ENCODE measurements at regions not wholly inside any gene's neighbourhood (a gene's known extent, or its start where the extent isn't known, plus 50 kb on each side); places are given as distances from the start of the nearest gene placed in this dataset.

DNA sequence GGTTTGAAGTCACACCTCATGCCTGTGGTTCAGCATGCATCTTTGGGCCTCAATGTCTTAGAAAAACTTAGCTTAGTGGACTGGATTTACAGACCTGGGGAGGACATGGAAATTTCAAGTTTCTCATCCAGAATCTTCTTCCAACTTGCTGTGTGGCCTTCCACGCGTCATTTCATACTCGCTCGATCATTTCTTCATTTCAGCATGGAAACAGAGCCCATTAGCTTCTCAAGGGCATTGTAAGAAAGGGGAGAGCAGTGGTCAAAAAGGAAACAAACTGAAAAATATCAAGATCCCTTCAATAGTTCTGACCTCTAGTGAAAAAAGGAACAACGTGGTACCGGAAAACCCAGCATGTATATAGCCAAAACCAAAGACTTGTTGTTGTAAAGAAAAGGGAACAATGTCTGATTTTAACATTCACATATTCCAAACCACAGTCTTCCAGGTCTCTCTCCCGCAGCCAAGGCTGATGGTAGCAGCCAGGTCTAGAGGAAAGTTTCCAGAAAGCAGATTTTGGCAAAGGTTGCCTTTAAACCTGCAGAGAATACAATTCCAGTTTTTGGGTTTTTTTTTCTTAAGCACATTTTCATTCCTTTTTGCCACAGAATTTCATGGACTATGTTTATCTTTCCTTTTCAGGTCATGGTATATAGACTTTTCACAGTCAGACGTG is 97.0 kb upstream of the CDC42BPA start:
- ChIA-PET SMC1A (ENCODE audit: uncharacterized antibody, unreplicated experiment) (no interaction called here), RAD21 (ENCODE audit: unreplicated experiment) (no interaction called here), POLR2A (no interaction called here), CTCF (no interaction called here)
- H3K4me3 ChIP-seq: no peak overlapping the region
- TF ChIP-seq RAD51 (IDR thresholded peaks at IDR 0.05) (no peak), ZNF274 (IDR thresholded peaks at IDR 0.05; ENCODE audit: insufficient read depth, insufficient read length) (no peak), KDM1A (IDR thresholded peaks at IDR 0.05; ENCODE audit: borderline replicate concordance) (no peak), BHLHE40 (IDR thresholded peaks at IDR 0.05; ENCODE audit: borderline replicate concordance in 1 of 2, low read depth in 2 of 2, low read length in 1 of 2) (no peak), EP300 (IDR thresholded peaks at IDR 0.05; ENCODE audit: borderline replicate concordance in 1 of 2, control insufficient read depth in 1 of 2, low read depth in 2 of 2, low read length in 2 of 2) (no peak), TBL1XR1 (IDR thresholded peaks at IDR 0.05; ENCODE audit: low read depth, low read length) (no peak), KLF5 (IDR thresholded peaks at IDR 0.05; ENCODE audit: partially characterized antibody) (no peak), ZBED1 (IDR thresholded peaks at IDR 0.05; ENCODE audit: borderline replicate concordance) (no peak), GATAD2B (conservative IDR thresholded peaks at IDR 0.05; ENCODE audit: low read depth) (no peak), RELA (IDR thresholded peaks at IDR 0.05; ENCODE audit: borderline replicate concordance, partially characterized antibody) (no peak), ZNF622 (IDR thresholded peaks at IDR 0.05) (no peak), RFX5 (IDR thresholded peaks at IDR 0.05; ENCODE audit: low read depth, low read length) (no peak), SRF (IDR thresholded peaks at IDR 0.05; ENCODE audit: low read depth in 2 of 2, low read length in 2 of 2) (no peak), TCF3 (IDR thresholded peaks at IDR 0.05; ENCODE audit: borderline replicate concordance, insufficient read depth, low read depth, low read length) (no peak)
- TF ChIP-seq, protein P1, sequence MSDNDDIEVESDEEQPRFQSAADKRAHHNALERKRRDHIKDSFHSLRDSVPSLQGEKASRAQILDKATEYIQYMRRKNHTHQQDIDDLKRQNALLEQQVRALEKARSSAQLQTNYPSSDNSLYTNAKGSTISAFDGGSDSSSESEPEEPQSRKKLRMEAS (IDR thresholded peaks at IDR 0.05; ENCODE audit: low read depth, low read length): no peak
- TF ChIP-seq, protein P2, sequence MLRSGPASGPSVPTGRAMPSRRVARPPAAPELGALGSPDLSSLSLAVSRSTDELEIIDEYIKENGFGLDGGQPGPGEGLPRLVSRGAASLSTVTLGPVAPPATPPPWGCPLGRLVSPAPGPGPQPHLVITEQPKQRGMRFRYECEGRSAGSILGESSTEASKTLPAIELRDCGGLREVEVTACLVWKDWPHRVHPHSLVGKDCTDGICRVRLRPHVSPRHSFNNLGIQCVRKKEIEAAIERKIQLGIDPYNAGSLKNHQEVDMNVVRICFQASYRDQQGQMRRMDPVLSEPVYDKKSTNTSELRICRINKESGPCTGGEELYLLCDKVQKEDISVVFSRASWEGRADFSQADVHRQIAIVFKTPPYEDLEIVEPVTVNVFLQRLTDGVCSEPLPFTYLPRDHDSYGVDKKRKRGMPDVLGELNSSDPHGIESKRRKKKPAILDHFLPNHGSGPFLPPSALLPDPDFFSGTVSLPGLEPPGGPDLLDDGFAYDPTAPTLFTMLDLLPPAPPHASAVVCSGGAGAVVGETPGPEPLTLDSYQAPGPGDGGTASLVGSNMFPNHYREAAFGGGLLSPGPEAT (IDR thresholded peaks at IDR 0.05; ENCODE audit: low read depth): no peak
- TF ChIP-seq, protein P3, sequence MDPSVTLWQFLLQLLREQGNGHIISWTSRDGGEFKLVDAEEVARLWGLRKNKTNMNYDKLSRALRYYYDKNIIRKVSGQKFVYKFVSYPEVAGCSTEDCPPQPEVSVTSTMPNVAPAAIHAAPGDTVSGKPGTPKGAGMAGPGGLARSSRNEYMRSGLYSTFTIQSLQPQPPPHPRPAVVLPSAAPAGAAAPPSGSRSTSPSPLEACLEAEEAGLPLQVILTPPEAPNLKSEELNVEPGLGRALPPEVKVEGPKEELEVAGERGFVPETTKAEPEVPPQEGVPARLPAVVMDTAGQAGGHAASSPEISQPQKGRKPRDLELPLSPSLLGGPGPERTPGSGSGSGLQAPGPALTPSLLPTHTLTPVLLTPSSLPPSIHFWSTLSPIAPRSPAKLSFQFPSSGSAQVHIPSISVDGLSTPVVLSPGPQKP (IDR thresholded peaks at IDR 0.05; ENCODE audit: low read depth, low read length): no peak
- WGBS (ENCODE audit: insufficient coverage, insufficient replicate concordance, low lambda C conversion rate, missing lambda C conversion rate): 8% methylated on average over 8 of the region's 8 CpGs
- H3K27me3 ChIP-seq (replicated peaks in 1 of 2; ENCODE audit: control insufficient read depth in 2 of 2, insufficient read depth in 2 of 2, low read length in 1 of 2): no peaks in the 10 kb centered on the region; a peak in 1 of 4 replicates
- no peak overlapping the region for H3K4me2 ChIP-seq (ENCODE audit: control insufficient read depth, insufficient read depth)
- H2AFZ ChIP-seq (ENCODE audit: control insufficient read depth, low read depth, low read length): no peak overlapping the region
- no peaks in the 10 kb centered on the region for H4K20me1 ChIP-seq (ENCODE audit: control insufficient read depth, insufficient read depth)
- no peaks in the 10 kb centered on the region for H3K36me3 ChIP-seq (ENCODE audit: control insufficient read depth in 2 of 2, insufficient read depth in 2 of 2, low read length in 1 of 2)
- in situ Hi-C loops (cut with MboI): no loop called here
- no TSS peak for BruUV-seq (replicated peaks)
- intact Hi-C loops (cut with micrococcal nuclease; ENCODE audit: unreplicated experiment): no loop called here
- FAIRE-seq (no peak), DNase-seq (ENCODE audit: low read depth, low spot score) (no peak), ATAC-seq (no peak)
- H3K27ac ChIP-seq (ENCODE audit: control insufficient read depth, insufficient read depth): no peak overlapping the region
- no peak overlapping the region for H3K9ac ChIP-seq (ENCODE audit: control insufficient read depth, insufficient read depth, low read length)
- H3K4me1 ChIP-seq (ENCODE audit: control insufficient read depth, insufficient read depth, low read length): no peaks in the 10 kb centered on the region
- H3K79me2 ChIP-seq (ENCODE audit: control insufficient read depth, insufficient read depth, low read length): no peaks in the 10 kb centered on the region
- no peaks in the 10 kb centered on the region for H3K9me3 ChIP-seq (replicated peaks; ENCODE audit: control insufficient read depth, insufficient read depth, low read length)

Measured in GM12878 (cell line).